Upper lobe of left lung (tissue), 6 donors: ENCODE measurements at regions not wholly inside any gene's neighbourhood (a gene's known extent, or its start where the extent isn't known, plus 50 kb on each side); places are given as distances from the start of the nearest gene placed in this dataset.

Source experiments
- ATAC-seq, 2 donors: fragments of 200-7000 bp; cut with Tn5 transposase; one replicate each; pipeline ENCODE4 v1.9.1; 2022; ENCODE audit warnings: mild to moderate bottlenecking in 2 of 2, moderate library complexity in 2 of 2; ENCODE audit not compliant: low FRiP score in 2 of 2
- DNase-seq, 2 donors: peaks; one replicate each; pipeline ENCODE4 v3.0.0-alpha.2; 2019 to 2020
- H3K27ac ChIP-seq, 4 donors: fragments of 200-600 bp; sonication (generic); one replicate each; pipeline ENCODE4 v1.5.1; 2016 to 2019
- H3K27me3 ChIP-seq, 4 donors: fragments of 200-600 bp; sonication (generic); one replicate each; pipeline ENCODE4 v1.5.1; 2017 to 2019
- H3K36me3 ChIP-seq, 4 donors: fragments of 200-600 bp; sonication (generic); one replicate each; pipeline ENCODE4 v1.5.1; 2016 to 2019
- H3K4me1 ChIP-seq, 4 donors: fragments of 200-600 bp; sonication (generic); one replicate each; pipeline ENCODE4 v1.5.1; 2018 to 2019
- H3K4me3 ChIP-seq, 4 donors: fragments of 200-600 bp; sonication (generic); one replicate each; pipeline ENCODE4 v1.5.1; 2017 to 2019; ENCODE audit warnings: mild to moderate bottlenecking in 2 of 4, moderate library complexity in 1 of 4
- H3K9me3 ChIP-seq, 4 donors: fragments of 200-600 bp; sonication (generic); one replicate each; pipeline ENCODE4 v1.5.1; 2018 to 2019
- EP300 ChIP-seq, 4 donors: sonication (generic); formaldehyde crosslinking; IDR thresholded peaks; one replicate each; pipeline ENCODE4 v1.5.1; 2017; ENCODE audit warnings: antibody characterized with exemption in 4 of 4, control low read depth in 2 of 4
- POLR2A ChIP-seq, 4 donors: fragments of 450-650 bp; IDR thresholded peaks; one replicate each; pipeline ENCODE4 v1.5.1; 2016 to 2017; ENCODE audit warnings: antibody characterized with exemption in 4 of 4, mild to moderate bottlenecking in 2 of 4
- POLR2AphosphoS5 ChIP-seq, 2 donors: sonication (generic); formaldehyde crosslinking; IDR thresholded peaks; one replicate each; pipeline ENCODE4 v1.5.1; 2017; ENCODE audit warnings: antibody characterized with exemption in 2 of 2
- WGBS, 2 donors: methylation state at CpG; one replicate each; pipeline ENCODE4 v1.1.5; 2017 to 2018; 5-methylcytosine and 5-hydroxymethylcytosine counted together
- TF ChIP-seq, protein P1 (sequence below), 6 experiments: fragments of 450-650 bp in 4 of 6; fragments of 200-600 bp in 2 of 6; sonication (generic) in 2 of 6; IDR thresholded peaks; one replicate each; pipeline ENCODE4 v1.5.1; 2016 to 2019; ENCODE audit warnings: antibody characterized with exemption in 6 of 6
- donor health status: DM: no; HTN: no; CAD: no; lungs with moderate emphysema.
- donor health status: DM: no; HTN: yes; CAD: no; lungs with severe emphysema.

DNA sequence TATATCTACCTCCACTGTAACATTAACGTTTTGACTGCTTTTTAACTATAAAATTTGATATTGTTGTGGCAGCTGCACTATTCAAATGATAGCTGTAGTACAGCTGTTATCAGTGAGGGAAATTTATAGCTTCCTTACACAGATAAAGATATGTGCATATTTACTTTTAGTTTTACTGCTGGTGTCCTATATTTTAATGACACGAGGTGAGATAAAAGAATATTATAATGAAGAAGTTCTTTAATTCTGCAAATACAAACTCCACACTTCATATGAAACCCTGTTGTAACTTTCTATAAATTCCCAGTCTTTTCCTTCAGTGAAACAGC is 427.8 kb upstream of the ZEB2 start:
- 52 to 82% methylated on average over 2 of the region's 2 CpGs for WGBS, 2 donors
- no peak for DNase-seq
- no peak overlapping the region for H3K4me3 ChIP-seq

DNA sequence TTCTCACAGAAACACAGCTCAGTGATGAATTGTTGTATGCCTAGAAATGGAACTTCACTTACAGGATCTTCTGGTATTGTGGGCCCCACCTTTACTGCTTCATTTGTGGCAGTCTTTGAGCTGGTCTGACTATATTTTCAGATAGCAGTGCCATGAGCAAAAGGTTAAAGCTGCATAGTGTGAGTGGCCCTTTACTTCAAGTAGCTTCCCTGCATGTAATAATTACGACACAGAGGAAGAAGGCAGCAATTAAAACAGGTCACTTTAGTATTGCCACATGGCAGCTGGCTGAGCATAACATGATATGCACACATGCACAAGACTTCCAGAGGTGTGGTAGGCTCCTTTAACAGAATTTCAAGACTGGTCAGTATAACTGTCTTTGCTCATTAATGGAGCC is 426.3 kb upstream of the ZEB2 start:
- no peak overlapping the region for H3K4me3 ChIP-seq
- H3K9me3 ChIP-seq = no peaks in the 10 kb centered on the region
- DNase-seq (peak in 1 of 2 donors; percentile 53), ATAC-seq (peak in 1 of 2 donors; percentile 74)
- no peak for TF ChIP-seq POLR2A (IDR thresholded peaks at IDR 0.05)
- WGBS, 2 donors = 33 to 66% methylated on average over 1 of the region's 1 CpG
- no peaks in the 10 kb centered on the region for H3K36me3 ChIP-seq
- H3K27me3 ChIP-seq = no peaks in the 10 kb centered on the region
- peaks cover 0 to 19% (median 11%) of the 10 kb centered on the region in 4 donors for H3K4me1 ChIP-seq
- H3K27ac ChIP-seq = no peak overlapping the region

More for the DNA sequence above, 427.8 kb upstream of the ZEB2 start:
- no peak overlapping the region for H3K27ac ChIP-seq
- H3K36me3 ChIP-seq = no peaks in the 10 kb centered on the region
- H3K4me1 ChIP-seq = peaks cover 0 to 19% (median 11%) of the 10 kb centered on the region in 4 donors
- no peaks in the 10 kb centered on the region for H3K27me3 ChIP-seq
- TF ChIP-seq POLR2AphosphoS5 (IDR thresholded peaks at IDR 0.05) (no peak), EP300 (IDR thresholded peaks at IDR 0.05) (no peak), POLR2A (IDR thresholded peaks at IDR 0.05) (no peak)
- TF ChIP-seq, protein P1, sequence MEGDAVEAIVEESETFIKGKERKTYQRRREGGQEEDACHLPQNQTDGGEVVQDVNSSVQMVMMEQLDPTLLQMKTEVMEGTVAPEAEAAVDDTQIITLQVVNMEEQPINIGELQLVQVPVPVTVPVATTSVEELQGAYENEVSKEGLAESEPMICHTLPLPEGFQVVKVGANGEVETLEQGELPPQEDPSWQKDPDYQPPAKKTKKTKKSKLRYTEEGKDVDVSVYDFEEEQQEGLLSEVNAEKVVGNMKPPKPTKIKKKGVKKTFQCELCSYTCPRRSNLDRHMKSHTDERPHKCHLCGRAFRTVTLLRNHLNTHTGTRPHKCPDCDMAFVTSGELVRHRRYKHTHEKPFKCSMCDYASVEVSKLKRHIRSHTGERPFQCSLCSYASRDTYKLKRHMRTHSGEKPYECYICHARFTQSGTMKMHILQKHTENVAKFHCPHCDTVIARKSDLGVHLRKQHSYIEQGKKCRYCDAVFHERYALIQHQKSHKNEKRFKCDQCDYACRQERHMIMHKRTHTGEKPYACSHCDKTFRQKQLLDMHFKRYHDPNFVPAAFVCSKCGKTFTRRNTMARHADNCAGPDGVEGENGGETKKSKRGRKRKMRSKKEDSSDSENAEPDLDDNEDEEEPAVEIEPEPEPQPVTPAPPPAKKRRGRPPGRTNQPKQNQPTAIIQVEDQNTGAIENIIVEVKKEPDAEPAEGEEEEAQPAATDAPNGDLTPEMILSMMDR (IDR thresholded peaks at IDR 0.05) = no peak
- no peaks in the 10 kb centered on the region for H3K9me3 ChIP-seq
- ATAC-seq = no peak

DNA sequence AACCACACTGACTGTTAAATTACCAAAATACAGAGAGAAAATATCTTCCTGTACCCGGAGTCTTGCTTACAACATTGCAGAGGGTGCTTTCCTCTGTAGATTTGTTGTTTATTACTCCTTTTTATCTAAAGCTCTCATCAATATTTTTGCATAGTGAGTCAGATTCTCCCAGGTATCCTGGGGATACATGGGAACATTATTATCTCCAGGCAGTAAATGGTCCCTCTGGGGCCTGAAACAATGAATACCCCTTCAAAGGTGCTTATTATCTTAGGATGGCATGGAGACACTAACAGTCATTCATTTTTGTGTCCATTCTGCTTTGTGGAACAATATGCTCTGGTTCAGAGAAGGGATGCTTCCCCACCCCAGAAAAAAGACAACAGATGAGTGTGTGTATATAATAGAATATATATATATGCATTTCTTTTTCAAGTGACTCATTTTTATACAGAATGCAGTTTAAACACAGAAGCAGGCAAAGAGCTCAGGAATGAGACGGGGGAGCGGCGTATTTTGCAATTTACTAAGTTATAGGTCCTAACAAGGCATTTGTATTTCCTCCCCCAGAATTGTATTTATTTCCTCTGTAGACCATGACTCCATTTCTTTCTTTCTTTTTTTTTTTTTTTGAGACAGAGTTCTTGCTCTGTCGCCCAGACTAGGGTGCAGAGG is 424.8 kb upstream of the ZEB2 start:
- TF ChIP-seq POLR2A (IDR thresholded peaks at IDR 0.05) = no peak
- no peak for TF ChIP-seq EP300 (IDR thresholded peaks at IDR 0.05)
- TF ChIP-seq, protein P1 (IDR thresholded peaks at IDR 0.05) = no peak
- TF ChIP-seq POLR2AphosphoS5 (IDR thresholded peaks at IDR 0.05) = no peak
- Histone ChIP-seq H3K9me3 (no peaks in the 10 kb centered on the region), H3K27ac (no peak overlapping the region), H3K4me1 (peaks cover 0 to 19% (median 11%) of the 10 kb centered on the region in 4 donors), H3K27me3 (no peaks in the 10 kb centered on the region), H3K36me3 (no peaks in the 10 kb centered on the region), H3K4me3 (no peak overlapping the region)
- 93% methylated on average over 5 of the region's 5 CpGs for WGBS, 2 donors
- no peak for DNase-seq
- ATAC-seq = no peak

DNA sequence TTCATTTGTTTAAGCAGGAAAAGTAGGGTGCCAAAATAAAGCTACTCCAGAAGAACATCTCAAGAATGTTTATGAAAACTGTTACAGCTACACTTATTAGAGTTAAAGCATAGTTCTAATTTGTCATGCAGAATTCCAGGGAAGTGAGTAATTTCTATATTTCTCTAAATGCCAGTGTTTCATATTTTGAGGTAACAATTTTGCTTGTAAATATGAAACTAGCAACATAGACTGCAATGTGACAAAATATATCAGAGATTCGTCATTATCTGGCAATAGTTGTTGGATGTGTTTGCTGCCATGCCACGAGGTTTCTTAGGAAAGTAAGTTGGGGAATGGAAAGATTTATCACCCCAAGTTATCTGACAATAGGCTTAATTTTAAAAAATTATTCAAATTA is 424.1 kb upstream of the ZEB2 start:
- DNase-seq (no peak), ATAC-seq (no peak)
- H3K36me3 ChIP-seq = no peaks in the 10 kb centered on the region
- H3K9me3 ChIP-seq = no peaks in the 10 kb centered on the region
- no peaks in the 10 kb centered on the region for H3K27me3 ChIP-seq
- H3K4me1 ChIP-seq = peaks cover under 1 to 19% (median 12%) of the 10 kb centered on the region in 4 donors
- no peak overlapping the region for H3K27ac ChIP-seq
- H3K4me3 ChIP-seq = no peak overlapping the region
- no peak for TF ChIP-seq POLR2AphosphoS5 (IDR thresholded peaks at IDR 0.05)
- WGBS, 2 donors = 47 to 59% methylated on average over 2 of the region's 2 CpGs

DNA sequence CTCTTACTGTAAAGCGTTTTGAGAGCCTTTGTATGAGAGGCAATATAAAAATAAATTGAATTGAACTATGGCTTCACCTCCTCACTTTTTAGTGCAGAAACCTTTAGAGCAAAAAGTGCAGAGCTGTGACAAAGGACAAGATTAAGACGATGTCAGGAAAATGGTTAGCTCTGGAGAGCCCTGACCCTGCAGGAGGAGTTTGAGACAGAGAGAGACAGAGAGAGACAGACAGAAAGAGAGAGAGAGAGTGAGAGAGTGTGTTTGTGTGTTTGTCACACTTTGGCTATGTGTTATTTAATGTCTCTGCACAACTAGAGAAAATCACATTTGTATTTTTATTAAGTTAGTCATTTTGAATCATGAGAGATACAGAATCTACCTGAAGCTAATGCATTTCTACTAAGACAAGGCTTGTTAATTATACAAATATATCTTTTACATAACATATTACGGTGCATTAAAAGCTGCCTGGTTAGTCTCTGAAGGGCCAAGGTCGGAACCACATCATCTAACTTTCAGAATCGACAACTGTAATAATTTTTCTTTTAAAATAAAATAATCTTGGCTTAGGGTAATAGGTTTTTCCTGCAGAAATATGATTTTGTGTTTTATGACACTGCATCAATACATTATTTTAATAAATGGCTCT is 423.5 kb upstream of the ZEB2 start:
- peaks cover 4 to 19% (median 16%) of the 10 kb centered on the region in 4 donors for H3K4me1 ChIP-seq
- no peak overlapping the region for H3K4me3 ChIP-seq
- ATAC-seq = no peak
- H3K27ac ChIP-seq = no peak overlapping the region
- H3K27me3 ChIP-seq = no peaks in the 10 kb centered on the region
- H3K36me3 ChIP-seq = no peaks in the 10 kb centered on the region
- no peaks in the 10 kb centered on the region for H3K9me3 ChIP-seq
- DNase-seq = no peak
- no peak for TF ChIP-seq POLR2AphosphoS5 (IDR thresholded peaks at IDR 0.05)
- TF ChIP-seq POLR2A (IDR thresholded peaks at IDR 0.05) = no peak
- TF ChIP-seq, protein P1 (IDR thresholded peaks at IDR 0.05) = no peak
- TF ChIP-seq EP300 (IDR thresholded peaks at IDR 0.05) = no peak
- WGBS, 2 donors = 70 to 75% methylated on average over 5 of the region's 5 CpGs
